Testis (tissue), 2 donors: ENCODE measurements at regions not wholly inside any gene's neighbourhood (a gene's known extent, or its start where the extent isn't known, plus 50 kb on each side); places are given as distances from the start of the nearest gene placed in this dataset.

Source experiments
- POLR2A ChIP-seq: fragments of 450-650 bp; IDR thresholded peaks from one replicate; pipeline ENCODE4 v1.6.1; 2017; ENCODE audit warnings: antibody characterized with exemption, mild to moderate bottlenecking, moderate library complexity
- TF ChIP-seq, protein P1 (sequence below), 3 experiments: fragments of 450-650 bp in 2 of 3; fragments of 200-600 bp in 1 of 3; sonication (generic) in 1 of 3; IDR thresholded peaks; one replicate each; pipeline ENCODE4 v1.5.1; 2016 to 2019; ENCODE audit warnings: antibody characterized with exemption in 3 of 3, mild to moderate bottlenecking in 2 of 3, moderate library complexity in 1 of 3

DNA sequence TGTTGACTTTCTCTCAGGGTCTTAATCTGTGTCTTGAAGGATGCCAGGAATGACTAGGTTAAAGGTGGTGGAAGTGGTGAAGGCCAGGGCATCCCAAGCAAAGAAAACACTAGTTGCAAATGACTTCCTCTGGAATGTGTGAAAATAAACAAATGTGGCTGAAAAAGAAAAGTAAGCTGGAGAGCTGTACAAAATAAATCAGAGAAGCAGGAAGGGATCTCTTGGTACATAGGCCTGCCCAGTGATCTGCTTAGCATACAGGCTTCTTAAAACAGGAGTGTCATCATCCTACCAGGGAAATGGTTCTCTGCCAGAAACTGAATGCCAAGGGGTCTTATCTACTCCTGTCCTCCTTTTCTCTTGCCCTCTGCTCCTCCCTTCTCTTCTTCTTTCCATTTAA, 1616.0 kb downstream of the KHDRBS2 start:
- no peak for TF ChIP-seq POLR2A
- TF ChIP-seq, protein P1, sequence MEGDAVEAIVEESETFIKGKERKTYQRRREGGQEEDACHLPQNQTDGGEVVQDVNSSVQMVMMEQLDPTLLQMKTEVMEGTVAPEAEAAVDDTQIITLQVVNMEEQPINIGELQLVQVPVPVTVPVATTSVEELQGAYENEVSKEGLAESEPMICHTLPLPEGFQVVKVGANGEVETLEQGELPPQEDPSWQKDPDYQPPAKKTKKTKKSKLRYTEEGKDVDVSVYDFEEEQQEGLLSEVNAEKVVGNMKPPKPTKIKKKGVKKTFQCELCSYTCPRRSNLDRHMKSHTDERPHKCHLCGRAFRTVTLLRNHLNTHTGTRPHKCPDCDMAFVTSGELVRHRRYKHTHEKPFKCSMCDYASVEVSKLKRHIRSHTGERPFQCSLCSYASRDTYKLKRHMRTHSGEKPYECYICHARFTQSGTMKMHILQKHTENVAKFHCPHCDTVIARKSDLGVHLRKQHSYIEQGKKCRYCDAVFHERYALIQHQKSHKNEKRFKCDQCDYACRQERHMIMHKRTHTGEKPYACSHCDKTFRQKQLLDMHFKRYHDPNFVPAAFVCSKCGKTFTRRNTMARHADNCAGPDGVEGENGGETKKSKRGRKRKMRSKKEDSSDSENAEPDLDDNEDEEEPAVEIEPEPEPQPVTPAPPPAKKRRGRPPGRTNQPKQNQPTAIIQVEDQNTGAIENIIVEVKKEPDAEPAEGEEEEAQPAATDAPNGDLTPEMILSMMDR (IDR thresholded peaks at IDR 0.05) = no peak
